OCI-LY7 (cell line): ENCODE measurements at regions not wholly inside any gene's neighbourhood (a gene's known extent, or its start where the extent isn't known, plus 50 kb on each side); places are given as distances from the start of the nearest gene placed in this dataset.

ENCODE experiments used
- BruUV-seq: library from RNA; stranded (reverse); fragments of 400-500 nt; replicated peaks from 2 replicates; lab custom pipeline; 2021; lab: Mats Ljungman, UMichigan
- CTCF ChIA-PET: fragments of 300-600 bp; sonication (Branson Sonifier 250); formaldehyde crosslinking; loops from one replicate; lab custom pipeline; 2022; ENCODE audit warnings: antibody characterized with exemption; ENCODE audit not compliant: unreplicated experiment; lab: Charles Lee
- POLR2A ChIA-PET: fragments of 300-600 bp; sonication (Branson Sonifier 250); formaldehyde crosslinking; loops from one replicate; lab custom pipeline; 2022; ENCODE audit warnings: antibody characterized with exemption; lab: Charles Lee
- DNase-seq: peaks from one replicate; pipeline ENCODE4 v3.0.0-alpha.2; 2015; ENCODE audit warnings: low spot score
- H2AFZ ChIP-seq: fragments of 200-600 bp; sonication (generic), shearing (Covaris generic); 2 replicates; pipeline ENCODE4 v1.6.1; 2014; ENCODE audit warnings: mild to moderate bottlenecking, antibody characterized with exemption, low read length, moderate library complexity
- H3K27ac ChIP-seq: fragments of 200-600 bp; sonication (generic); 2 replicates; pipeline ENCODE4 v1.5.1; 2014; ENCODE audit warnings: mixed run types, low read depth, mild to moderate bottlenecking, moderate library complexity, low read length, inconsistent platforms; ENCODE audit not compliant: poor library complexity, severe bottlenecking
- H3K36me3 ChIP-seq: fragments of 200-600 bp; sonication (generic); 2 replicates; pipeline ENCODE4 v1.6.1; 2014; ENCODE audit warnings: mild to moderate bottlenecking, antibody characterized with exemption, low read length, moderate library complexity, mixed read lengths; ENCODE audit not compliant: insufficient read depth
- H3K4me1 ChIP-seq: fragments of 200-600 bp; sonication (generic); 2 replicates; pipeline ENCODE4 v1.5.1; 2014; ENCODE audit warnings: mild to moderate bottlenecking, low read length; ENCODE audit not compliant: insufficient read depth, poor library complexity, severe bottlenecking
- H3K4me2 ChIP-seq: fragments of 200-600 bp; sonication (generic); 2 replicates; pipeline ENCODE4 v1.6.1; 2014; ENCODE audit warnings: mild to moderate bottlenecking, low read length
- H3K4me3 ChIP-seq: fragments of 200-600 bp; sonication (generic); 2 replicates; pipeline ENCODE4 v1.5.1; 2014; ENCODE audit warnings: mild to moderate bottlenecking, low read depth, low read length; ENCODE audit not compliant: poor library complexity, severe bottlenecking
- H3K79me2 ChIP-seq: fragments of 200-600 bp; sonication (generic); 2 replicates; pipeline ENCODE4 v1.6.1; 2016; ENCODE audit warnings: low read depth, mild to moderate bottlenecking, low read length, moderate library complexity, mixed read lengths; ENCODE audit not compliant: insufficient read depth
- H3K9me2 ChIP-seq: fragments of 200-600 bp; sonication (generic); 2 replicates; pipeline ENCODE4 v1.6.1; 2016; ENCODE audit warnings: mild to moderate bottlenecking, low read length, mixed read lengths; ENCODE audit not compliant: insufficient read depth
- H3K9me3 ChIP-seq: fragments of 200-600 bp; sonication (generic); 2 replicates; pipeline ENCODE4 v1.6.1; 2014; ENCODE audit warnings: mild to moderate bottlenecking, mixed run types, low read length, mixed read lengths
- H4K20me1 ChIP-seq: fragments of 200-600 bp; sonication (generic); 2 replicates; pipeline ENCODE4 v1.6.1; 2014; ENCODE audit warnings: mild to moderate bottlenecking, antibody characterized with exemption, low read length, moderate library complexity, mixed read lengths; ENCODE audit not compliant: insufficient read depth
- EZH2phosphoT487 ChIP-seq: fragments of 200-600 bp; sonication (generic); IDR thresholded peaks from 2 replicates; pipeline ENCODE4 v1.6.1; 2018; ENCODE audit warnings: low read depth, borderline replicate concordance, mild to moderate bottlenecking, mixed run types, antibody characterized with exemption, low read length, moderate library complexity, mixed read lengths
- intact Hi-C: fragments of 100-400 bp; cut with micrococcal nuclease; formaldehyde crosslinking; loops from one replicate; pipeline ENCODE4 v1.10.0; 2022; ENCODE audit not compliant: unreplicated experiment
- TF ChIP-seq, protein P1 (sequence below): fragments of 200-600 bp; sonication (generic); conservative IDR thresholded peaks from 2 replicates; pipeline ENCODE4 v1.5.1; 2014; ENCODE audit warnings: mild to moderate bottlenecking, antibody characterized with exemption, low read length, moderate library complexity, mixed read lengths

DNA sequence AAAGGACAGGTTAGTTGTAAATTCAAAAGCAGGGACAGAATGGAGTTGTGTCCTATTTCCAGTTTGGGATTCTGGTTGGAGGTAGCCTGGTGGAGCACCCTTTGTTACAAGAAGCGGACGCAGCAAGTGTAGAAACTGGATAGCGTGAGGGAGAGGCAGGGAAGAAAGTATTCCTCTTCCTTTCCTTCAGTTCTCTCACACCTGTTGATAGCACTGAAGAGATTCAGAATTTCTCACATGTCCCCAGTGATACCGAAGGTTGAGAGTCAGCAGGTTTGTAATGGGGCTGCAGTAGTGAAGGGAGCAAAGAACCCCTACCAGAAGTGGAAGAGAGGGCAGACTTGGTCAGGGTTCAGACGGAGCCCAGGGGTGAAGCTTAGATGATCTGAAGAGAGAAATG lies 399.2 kb downstream of the SPRY2 start:
- Histone ChIP-seq H3K27ac (no peak overlapping the region), H3K9me2 (no peaks in the 10 kb centered on the region), H3K4me2 (no peak overlapping the region), H3K79me2 (no peaks in the 10 kb centered on the region), H3K4me3 (no peak overlapping the region), H3K9me3 (no peaks in the 10 kb centered on the region), H3K4me1 (no peaks in the 10 kb centered on the region), H2AFZ (no peak overlapping the region), H3K36me3 (no peaks in the 10 kb centered on the region), H4K20me1 (no peaks in the 10 kb centered on the region)
- POLR2A ChIA-PET = interaction anchor here (0.8 kb wide), 1 partner anchor 50 kb away, joined by 4 read pairs; no protein-coding TSS in a partner anchor
- DNase-seq = no peak
- intact Hi-C loops = no loop called here
- TF ChIP-seq, protein P1, sequence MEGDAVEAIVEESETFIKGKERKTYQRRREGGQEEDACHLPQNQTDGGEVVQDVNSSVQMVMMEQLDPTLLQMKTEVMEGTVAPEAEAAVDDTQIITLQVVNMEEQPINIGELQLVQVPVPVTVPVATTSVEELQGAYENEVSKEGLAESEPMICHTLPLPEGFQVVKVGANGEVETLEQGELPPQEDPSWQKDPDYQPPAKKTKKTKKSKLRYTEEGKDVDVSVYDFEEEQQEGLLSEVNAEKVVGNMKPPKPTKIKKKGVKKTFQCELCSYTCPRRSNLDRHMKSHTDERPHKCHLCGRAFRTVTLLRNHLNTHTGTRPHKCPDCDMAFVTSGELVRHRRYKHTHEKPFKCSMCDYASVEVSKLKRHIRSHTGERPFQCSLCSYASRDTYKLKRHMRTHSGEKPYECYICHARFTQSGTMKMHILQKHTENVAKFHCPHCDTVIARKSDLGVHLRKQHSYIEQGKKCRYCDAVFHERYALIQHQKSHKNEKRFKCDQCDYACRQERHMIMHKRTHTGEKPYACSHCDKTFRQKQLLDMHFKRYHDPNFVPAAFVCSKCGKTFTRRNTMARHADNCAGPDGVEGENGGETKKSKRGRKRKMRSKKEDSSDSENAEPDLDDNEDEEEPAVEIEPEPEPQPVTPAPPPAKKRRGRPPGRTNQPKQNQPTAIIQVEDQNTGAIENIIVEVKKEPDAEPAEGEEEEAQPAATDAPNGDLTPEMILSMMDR = no peak
- no peak for TF ChIP-seq EZH2phosphoT487
- no TSS peak for BruUV-seq
- CTCF ChIA-PET = no interaction called here

GRCh38 chr13:79939689-79940088 lies 401.2 kb downstream of the SPRY2 start:
- H3K4me3 ChIP-seq = no peak overlapping the region
- H3K36me3 ChIP-seq = no peaks in the 10 kb centered on the region
- BruUV-seq = no TSS peak
- POLR2A ChIA-PET = no interaction called here
- no peaks in the 10 kb centered on the region for H3K9me3 ChIP-seq
- H3K4me2 ChIP-seq = no peak overlapping the region
- no peaks in the 10 kb centered on the region for H3K9me2 ChIP-seq
- H3K27ac ChIP-seq = no peak overlapping the region
- H4K20me1 ChIP-seq = no peaks in the 10 kb centered on the region
- CTCF ChIA-PET = no interaction called here
- no peaks in the 10 kb centered on the region for H3K4me1 ChIP-seq
- H2AFZ ChIP-seq = no peak overlapping the region
- no peaks in the 10 kb centered on the region for H3K79me2 ChIP-seq
- intact Hi-C loops = no loop called here
- DNase-seq = no peak
- TF ChIP-seq, protein P1 = no peak
- TF ChIP-seq EZH2phosphoT487 = no peak

DNA sequence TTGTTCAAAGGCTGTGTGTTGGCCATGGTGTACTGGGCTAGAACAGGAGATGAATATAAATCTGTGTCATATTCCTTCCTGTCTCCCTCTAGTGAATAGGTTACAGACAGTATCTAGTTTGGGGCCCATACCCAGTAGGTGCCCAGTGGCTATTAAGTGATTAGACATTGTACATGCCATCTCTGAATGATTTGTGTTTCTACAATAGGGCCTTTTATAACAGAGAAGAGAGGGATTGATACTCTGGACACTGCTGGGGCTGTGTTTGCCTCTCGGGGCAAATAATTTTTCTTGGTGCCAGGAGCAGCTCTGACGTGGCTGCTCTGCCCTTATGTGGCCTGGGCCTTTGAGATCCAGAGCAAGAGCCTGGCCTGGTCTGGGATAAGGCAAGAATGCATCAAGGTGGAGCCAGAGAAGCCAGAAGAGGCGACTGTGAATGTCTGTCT lies 403.1 kb downstream of the SPRY2 start:
- Histone ChIP-seq H3K36me3 (no peaks in the 10 kb centered on the region), H3K27ac (no peak overlapping the region), H2AFZ (no peak overlapping the region), H3K4me3 (no peak overlapping the region), H3K4me2 (no peak overlapping the region), H3K4me1 (no peaks in the 10 kb centered on the region), H3K79me2 (no peaks in the 10 kb centered on the region), H3K9me3 (no peaks in the 10 kb centered on the region), H4K20me1 (no peaks in the 10 kb centered on the region), H3K9me2 (no peaks in the 10 kb centered on the region)
- intact Hi-C loops = no loop called here
- no TSS peak for BruUV-seq
- ChIA-PET CTCF (no interaction called here), POLR2A (interaction anchor here (0.6 kb wide), 1 partner anchor 17 kb away, joined by 5 read pairs; no protein-coding TSS in a partner anchor)
- DNase-seq = no peak
- TF ChIP-seq, protein P1 = no peak
- TF ChIP-seq EZH2phosphoT487 = no peak
